GM19397 (cell line): ENCODE measurements at regions not wholly inside any gene's neighbourhood (a gene's known extent, or its start where the extent isn't known, plus 50 kb on each side); places are given as distances from the start of the nearest gene placed in this dataset.
"Not testable (repeated sequence)": the region's sequence is repeated elsewhere in the genome, so short reads cannot be mapped to it uniquely, and the experiment has no call there.

Experiments used
- ATAC-seq: cut with Tn5 transposase; IDR thresholded peaks from one replicate; pipeline ENCODE4 v1.9.1; 2021; ENCODE audit warnings: mild to moderate bottlenecking, moderate library complexity; ENCODE audit not compliant: unreplicated experiment

DNA sequence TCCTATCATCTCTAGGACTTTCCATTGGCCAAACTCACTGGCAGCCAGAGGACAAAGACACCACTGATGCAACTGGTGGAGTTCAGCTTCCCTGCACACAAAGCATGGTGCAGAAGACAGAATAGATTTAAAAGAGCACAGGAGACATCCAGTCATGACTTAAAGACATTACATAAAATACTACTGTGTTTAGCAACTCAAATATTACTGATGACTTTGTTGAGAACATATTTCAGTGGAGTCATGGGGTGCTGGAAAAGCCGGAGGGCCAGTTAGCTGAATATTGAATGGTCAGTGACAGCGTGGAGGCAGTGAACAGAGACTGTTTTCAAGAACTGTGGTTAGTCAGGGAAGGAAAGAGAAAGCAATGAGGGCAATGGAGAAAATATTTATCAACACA is 296.3 kb upstream of the NRP1 start:
- no peak for ATAC-seq

DNA sequence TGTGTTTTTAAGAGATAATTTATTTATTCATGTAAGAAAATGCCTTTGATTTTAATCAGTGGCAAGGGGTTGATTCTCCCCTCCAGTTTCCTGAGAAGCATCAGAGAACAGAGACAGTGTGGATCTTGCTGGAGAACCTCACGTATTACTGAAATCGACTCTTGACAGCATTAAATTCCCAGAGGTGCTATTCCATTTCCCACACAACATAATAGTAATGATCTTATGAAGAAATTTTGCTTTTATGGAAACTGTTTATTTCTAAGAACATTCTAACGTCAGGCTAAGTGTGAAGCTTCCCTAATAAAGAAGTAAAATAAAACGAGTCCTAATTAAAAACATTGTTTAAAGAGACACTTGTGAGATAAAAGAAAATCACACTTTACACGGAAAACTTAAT is 293.1 kb upstream of the NRP1 start:
- no peak for ATAC-seq

DNA sequence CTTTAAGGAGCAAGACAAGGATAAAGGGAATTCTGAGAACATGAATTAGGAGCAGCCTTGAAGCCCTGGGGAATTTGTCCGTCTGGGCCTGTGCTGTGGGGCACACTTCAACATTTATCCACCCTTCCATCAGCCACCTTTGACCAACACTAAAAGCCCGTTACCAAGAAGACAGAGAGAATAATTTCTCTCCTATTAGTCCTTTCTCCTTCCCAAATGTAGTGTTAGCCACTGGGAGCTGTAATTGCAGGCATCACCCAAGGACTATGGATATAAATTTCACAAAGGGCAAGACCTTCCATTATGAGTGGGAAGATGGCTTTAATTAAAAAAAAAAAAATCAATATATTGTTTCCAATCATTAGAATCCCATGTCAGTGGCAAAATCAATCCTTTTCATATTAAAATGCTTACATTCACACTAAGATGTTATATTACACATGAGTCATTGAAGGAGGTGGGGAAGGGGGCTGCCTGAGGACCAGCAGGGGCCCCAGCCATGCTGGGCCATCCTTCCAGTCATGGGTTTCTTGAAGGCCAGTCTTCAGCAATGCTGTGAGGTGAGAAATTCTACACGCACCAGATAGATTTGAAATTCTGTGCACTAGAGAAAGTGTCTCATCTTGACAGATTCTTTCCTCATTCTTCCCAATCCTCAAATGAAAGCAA is 292.5 kb upstream of the NRP1 start:
- no peak for ATAC-seq

DNA sequence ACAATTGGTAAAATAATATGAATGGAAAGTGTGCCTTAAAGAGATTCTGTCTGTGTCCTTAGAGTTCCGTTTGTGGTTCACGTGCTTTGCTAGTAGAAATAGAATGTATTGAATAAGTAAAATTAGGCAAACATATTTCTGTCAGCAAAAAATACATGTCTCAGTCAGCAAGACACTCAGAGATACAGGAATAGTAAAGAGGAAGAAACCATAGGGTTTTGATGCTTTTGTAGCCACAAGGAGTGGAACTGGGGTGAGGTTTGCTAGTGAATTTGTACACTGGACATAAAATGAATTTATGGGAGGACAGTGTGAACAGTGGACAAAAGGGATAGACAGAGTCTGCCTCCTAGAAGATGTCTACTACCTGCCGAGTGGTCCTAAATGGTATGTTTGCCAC is 289.2 kb upstream of the NRP1 start:
- ATAC-seq, result no peak

DNA sequence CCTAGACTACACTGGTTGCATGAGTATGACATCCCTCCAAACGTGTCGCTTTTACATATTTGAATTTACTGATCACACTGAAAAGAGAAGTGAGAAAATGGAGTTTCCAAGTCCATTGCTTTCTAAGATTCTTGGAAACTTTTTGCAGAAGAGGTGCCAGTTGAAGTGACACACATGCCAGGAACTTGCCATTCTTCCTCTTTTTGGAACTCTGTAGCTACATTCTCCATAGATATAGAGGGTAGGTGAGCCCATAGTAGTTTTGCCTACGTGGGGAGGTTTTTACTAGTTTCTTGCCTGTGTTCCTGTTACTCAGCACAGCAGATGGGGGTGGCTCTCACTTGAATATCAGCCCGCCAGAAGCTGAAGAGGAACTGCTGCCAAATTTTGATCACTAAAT is 286.6 kb upstream of the NRP1 start:
- ATAC-seq, result no peak

DNA sequence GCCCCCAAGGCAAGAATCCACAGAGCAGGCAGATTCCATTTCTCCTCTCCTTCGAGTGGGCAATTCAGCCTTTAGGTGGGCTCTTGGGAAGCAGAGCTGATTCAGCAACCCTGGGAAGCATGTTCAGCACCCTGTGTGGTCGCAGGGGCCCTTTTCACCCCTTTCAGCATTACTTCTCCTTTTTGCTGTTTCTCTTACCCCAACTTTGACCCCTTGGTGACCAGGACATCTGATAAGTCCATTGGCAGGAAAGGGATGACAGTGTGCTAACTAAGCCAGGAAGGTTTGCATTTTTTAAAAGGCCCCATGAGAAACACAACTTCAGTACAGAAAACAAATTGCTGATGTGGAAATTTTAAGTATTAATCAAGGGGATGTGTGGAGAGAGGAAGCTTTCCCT is 283.7 kb upstream of the NRP1 start:
- ATAC-seq, result no peak

DNA sequence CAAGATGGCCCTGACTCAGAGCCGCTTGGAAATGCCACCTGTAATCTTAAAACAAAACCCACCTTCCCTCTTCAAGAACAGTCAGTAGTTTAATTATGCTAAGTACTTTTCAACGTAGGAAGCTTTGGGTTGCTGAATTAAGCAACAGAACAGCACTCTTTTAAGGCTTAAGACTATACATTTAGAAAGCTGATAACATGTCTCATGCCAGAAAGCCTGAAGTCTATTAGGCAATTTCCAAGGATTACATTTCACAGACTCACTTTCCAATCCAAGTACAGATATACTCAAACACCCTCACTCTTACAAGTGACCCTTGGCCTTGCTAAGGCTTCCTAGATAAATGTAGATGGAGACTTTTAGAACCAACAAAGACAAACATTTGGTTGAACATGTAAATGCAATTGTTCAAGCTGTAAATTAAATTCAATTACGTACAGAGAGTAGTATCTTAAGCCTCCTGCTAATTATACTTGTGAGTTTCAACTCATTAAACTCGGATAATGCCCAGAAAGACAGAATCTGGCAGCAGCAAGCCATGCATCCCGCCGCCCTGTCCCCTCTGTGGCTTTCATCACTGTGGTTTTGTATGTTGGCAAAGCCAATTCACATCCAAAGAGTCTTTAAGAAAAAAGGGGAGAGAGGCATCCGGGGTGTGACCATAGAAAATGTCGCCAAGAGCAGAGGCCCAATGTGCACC is 283.1 kb upstream of the NRP1 start:
- no peak for ATAC-seq

DNA sequence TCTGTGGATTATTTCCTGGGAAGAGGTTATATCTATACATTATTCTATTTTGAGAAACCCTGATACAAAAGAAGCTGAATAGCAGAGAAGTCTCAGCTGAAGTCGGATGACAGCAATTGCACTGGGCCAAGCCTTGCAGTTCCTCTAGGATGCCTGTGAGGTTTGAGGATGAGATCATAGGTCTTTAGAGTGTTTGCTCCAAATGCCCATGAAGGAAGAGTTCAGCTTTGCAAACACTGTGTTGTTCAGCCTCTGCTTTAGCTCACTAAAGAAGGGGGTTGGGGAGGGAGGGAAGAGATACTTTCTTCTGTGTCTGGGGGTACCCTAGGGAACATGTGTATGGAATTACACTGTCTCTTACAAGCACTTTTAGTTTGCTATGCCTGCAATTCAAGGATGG is 282.5 kb upstream of the NRP1 start:
- no peak for ATAC-seq

DNA sequence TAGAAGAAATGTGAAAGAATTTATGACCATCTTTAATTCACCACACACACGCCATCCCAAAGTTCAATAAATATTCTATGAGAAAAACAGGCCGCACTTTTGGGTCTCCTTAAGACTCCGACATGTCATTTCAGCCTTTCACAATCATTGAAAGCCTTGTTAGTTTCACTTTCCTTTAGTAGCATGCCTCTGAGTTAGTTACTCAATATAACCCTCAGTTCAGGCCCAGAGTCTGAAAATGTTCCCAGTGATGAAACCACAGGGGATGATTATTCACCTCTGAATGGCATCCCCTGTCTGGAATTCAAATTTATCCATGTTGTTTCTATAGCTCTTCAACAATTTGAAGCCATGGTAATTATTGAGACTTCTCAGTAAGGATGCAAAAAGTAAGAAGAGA is 278.1 kb upstream of the NRP1 start:
- ATAC-seq, result no peak

DNA sequence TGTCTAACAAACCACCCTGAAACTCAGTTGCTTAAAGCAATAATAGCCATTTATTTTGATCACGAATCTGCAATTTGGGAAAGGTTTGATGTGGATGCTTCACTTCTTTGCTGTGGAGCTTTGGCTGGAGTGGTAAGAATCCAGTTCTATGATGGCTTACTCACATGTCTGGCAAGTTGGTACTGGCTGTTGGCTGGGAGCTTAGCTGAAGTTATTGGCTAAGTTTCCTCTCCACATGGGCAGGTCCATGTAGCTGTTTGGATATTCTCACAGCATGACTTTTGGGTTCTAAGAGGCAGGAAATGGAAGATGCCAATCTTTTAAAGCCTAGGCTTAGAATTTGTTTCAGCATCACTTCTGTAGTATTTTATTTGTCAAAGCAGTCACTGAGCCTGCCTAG is 277.6 kb upstream of the NRP1 start:
- ATAC-seq, result no peak

DNA sequence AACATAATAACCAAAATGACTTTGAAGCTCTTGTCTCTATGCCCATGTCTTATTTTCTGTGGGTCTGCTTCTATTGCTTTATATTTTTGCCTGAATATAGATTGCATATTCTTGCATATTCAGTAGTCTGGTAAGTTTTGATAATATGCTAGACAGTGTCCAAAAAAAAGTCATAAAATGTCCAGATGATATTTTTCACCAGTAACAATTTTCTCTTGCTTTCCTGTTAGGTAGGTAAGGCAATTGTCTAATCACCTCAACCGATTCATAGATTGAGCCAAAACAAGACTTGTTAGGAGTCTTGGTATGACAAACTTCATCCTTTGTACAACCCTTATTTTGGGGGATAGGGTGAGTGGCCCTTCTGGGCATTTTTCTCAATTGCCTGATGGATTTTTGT is 277.0 kb upstream of the NRP1 start:
- ATAC-seq, result no peak

DNA sequence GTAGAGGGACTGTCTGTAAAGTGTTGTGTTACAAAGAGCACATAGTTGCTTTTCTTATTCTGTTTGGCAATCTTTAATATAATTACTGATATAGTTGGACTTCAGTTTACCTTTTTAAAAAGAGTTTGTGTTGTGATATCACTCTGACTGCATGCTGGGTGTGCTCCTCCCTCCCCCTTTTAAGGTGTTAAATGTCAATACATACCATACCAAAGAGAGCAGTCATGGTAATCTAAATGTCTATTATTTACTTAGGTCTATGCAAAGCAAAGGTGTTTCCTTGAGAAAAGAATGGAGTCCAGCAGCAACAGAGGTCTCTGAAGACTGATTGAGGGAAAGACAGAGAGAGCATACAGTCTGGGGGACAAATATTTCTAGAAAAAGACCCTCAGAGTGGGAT is 275.1 kb upstream of the NRP1 start:
- ATAC-seq, result no peak

DNA sequence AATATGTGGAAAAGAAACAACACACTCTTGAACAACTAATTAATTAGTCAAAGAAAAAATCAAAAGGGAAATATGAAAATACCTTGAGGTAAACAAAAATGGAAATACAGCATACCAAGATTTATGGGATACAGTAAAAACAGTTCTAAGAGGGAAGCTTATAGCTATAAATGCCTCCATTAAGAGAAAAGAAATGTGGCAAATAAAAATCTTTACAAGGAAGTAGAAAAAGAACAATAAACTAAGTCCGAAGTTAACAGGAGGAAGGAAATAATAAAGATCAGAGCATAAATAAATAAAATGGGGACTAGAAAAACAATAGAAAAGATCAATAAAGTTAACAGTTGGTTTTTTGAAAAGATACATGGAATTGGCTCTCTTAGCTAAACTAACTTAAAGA is 267.8 kb upstream of the NRP1 start:
- ATAC-seq, result no peak

DNA sequence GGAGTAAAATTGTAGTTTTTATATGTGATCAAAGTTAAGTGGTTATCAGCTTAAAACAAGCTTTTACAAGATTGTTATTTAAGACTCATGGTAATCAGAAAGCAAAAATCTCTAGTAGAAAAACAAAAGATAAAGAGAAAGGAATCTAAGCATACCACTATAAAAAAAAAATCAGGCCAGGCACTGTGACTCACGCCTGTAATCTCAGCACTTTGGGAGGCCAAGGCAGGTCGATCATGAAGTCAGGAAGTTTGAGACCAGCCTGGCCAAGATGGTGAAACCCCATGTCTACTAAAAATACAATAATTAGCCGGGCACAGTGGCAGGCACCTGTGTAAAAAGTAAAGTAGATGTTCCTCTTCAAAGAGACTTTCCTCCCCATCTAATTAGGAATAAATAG is 265.9 kb upstream of the NRP1 start:
- ATAC-seq, result no peak

DNA sequence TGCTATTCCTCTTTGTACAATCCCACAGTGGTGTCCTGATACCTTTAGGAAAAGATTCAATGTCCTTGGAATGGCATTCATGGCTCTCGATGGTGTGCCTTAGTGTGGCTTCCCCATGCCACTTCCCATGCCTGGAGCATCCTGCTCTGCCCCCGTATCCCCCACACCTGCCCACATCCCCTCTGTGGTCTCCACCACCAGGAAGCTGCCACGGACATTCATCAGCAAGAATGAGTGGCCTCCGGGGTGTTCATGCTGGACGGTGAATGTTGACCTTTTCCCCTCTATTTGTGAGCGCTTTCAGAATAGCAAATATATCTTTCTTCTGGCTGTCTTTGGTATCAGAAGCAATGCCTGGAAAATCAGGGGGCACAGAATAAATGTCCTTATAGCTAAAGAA is 262.0 kb upstream of the NRP1 start:
- ATAC-seq, result no peak

DNA sequence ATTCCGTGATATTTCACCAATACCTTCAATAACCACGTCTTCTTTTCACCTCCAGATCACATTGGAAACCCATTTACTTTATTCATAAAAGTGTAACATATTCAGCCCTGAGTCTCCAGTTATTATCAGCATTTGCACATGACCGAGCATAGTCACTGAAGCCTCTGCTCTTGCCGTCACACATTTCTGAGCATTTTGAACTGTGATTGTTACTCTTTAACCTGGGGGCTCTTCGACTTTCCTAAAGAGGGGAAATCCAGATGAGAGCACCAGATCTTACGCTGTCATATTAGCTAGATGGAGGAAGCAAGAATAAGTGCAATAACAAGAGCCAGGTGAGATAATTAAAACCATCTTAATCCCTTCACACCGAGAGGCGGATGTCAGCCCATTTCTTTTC is 260.0 kb upstream of the NRP1 start:
- no peak for ATAC-seq

DNA sequence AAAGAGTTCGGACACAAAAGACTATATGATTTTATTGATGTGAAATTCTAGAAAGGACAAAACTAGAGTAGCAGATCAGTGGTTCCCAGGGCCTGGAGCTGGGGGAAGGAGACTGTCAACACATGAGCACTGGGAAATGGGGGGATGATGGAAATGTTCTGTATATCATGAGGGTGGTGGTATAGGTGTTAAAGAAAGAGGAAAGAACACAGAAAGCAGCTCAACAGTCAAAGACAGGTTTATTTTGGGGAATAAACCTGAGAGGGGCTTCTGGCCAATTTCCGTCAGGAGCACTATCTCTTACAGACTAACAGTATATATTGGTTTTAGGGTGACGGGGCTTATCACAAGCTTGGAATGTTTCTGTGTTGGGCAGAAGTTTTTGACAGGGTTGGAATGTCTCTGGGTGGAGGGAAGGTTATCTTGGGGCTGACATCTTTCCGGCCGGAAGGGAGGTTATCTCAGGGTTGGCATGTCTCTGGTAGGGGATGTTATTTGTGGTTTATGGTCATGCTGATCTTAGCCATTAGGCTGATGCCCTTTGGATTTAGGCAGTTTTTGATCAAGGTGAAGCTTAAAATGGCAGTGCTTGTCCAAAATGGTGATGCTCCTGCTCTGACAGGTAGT is 254.6 kb upstream of the NRP1 start:
- ATAC-seq, result no peak

DNA sequence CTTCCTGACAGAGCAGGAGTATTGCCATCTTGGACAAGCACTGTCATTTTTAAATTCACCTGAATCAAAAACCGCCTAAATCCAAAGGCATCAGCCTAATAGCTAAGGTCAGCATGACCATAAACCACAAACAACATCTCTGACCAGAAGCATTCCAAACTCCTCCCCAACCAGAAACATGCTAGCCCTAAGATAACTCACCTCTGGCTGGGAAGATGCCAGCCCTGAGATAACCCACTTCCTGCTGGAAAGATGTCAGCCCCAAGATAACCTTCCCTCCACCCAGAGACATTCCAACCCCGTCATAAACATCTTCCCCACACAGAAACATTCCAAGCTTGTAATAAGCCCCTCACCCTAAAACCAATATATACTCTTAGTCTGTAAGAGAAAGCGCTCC is 250.1 kb upstream of the NRP1 start:
- ATAC-seq, result not testable (repeated sequence)

DNA sequence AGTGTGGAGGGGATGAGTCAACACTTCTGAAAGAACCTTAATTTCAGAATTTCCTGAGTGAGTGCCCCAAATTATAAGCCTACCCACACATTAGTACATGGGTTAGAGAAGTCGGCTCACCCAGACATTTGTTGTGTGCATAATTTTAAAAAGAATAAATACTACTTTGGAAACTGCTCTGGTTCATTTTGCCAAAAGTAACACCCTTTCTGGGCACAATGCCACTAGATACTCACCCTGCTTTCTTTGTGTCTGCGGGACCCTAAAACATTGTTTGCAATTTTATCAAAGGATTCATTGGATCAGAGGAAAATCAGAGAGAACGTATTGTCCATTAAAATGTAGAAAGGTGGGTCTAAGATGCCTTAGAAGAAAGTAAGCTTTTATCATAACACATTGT is 245.5 kb upstream of the NRP1 start:
- no peak for ATAC-seq

DNA sequence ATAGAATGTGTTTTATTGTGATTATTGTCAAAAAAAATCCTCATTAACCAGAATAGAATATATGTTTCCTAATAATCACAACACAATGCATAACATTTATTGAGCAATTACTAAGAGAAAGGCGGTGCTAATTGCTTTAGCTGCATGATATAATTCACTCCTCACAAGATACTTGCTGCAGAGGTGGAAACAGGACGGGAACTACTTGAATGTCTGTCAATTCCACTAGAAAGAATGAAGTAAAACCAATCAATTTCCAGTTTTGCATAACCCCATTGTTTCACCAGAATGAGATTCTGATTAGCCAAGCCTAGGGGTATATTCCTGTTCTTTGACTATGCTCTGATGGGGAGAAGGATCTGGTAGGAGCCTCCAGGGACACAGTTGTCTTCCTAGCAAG is 239.1 kb upstream of the NRP1 start:
- ATAC-seq, result no peak

DNA sequence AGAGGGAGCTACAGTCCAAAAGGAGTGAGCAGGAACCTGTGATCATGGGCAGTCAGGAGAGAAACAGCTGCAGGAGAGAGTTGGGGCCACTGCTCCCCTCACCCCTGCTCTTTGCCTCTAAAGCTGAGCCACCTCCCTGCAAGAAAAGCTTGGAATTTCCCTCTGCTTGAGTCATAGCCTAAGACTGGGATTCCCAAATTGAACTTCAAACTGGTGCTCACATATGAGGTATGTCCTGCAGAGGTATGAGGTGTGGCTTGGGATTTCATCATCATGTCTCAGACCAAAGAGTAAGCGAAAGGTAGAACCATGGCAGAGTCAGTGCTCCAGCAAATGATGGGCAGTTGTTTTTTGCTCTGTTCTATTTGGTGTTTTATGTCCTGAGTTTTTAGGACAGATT is 237.1 kb upstream of the NRP1 start:
- no peak for ATAC-seq

DNA sequence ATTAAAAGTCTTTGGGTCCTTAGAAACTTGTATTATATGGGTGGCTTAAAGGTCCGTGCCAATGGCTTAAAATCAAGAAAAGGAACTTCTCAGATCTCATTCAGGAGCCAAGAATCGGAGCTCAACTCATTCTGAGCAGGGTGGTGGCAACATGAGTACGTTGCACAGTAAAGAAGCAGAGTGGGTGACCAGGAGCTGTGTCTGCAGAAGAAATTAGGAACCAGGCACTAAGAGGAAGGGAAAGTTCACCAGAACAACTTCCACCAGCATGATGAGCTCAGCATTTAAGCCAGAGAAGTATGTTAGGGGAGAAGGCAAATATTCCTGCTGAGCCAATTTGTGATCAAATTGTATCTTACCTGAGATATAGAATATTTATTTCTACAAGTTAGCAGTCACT is 236.0 kb upstream of the NRP1 start:
- no peak for ATAC-seq

DNA sequence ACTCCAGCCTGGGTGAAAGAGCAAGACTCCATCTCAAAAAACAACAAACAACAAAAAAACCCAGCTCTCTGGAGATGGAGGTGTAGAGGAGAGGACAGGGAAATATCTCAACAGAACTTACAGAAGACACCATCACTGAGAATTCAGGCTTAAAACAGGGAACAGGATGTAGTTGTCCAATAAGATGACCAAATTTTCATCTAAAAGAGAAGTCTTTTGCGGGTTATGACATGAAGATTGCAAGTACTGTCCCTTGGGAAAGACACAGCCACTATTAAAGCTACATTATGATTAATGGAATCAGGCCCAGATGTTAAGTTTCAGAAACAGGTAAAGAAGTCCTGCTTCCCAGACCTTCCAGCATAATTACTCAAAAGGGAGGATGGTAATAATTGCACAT is 235.2 kb upstream of the NRP1 start:
- no peak for ATAC-seq
